NCI-H526 (cell line): ENCODE measurements at regions not wholly inside any gene's neighbourhood (a gene's known extent, or its start where the extent isn't known, plus 50 kb on each side); places are given as distances from the start of the nearest gene placed in this dataset.

Source experiments
- DNase-seq, 2 experiments: peaks; one replicate each; lab custom pipeline; 2025; lab: John Stamatoyannopoulos, UW

- peak; percentile 5 to 9 for DNase-seq
Observed at GRCh38 chr2:181305301-181306123, 151.7 kb upstream of the ITGA4 start.

GRCh38 chr2:181306785-181307184 is 150.4 kb upstream of the ITGA4 start:
- DNase-seq, result no peak

GRCh38 chr2:181307203-181307991 is 149.8 kb upstream of the ITGA4 start:
- DNase-seq, result no peak

- DNase-seq, result no peak
Observed at GRCh38 chr2:181308766-181309515, 148.2 kb upstream of the ITGA4 start.

DNA sequence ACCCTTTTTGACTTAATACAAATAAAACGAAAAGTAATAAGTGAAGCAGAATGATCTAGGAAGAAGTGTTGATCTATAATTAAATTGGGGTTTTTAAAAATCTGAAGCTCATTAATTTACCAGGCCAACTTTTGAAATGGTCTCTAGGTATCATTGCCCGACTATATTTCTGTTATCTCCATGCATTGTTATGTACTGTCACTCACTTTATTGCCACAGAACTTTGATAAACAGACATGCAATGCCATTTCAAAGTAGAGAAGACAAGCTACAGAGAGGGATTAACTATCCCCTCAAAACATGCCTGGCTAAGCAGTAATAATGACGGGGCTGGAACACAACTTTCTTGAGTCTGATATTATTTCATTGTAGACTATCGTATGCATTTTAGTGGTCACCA is 147.6 kb upstream of the ITGA4 start:
- no peak for DNase-seq

- no peak for DNase-seq
Observed at GRCh38 chr2:181310967-181311366, 146.2 kb upstream of the ITGA4 start.

GRCh38 chr2:181311837-181312236 is 145.3 kb upstream of the ITGA4 start:
- DNase-seq, result no peak

DNA sequence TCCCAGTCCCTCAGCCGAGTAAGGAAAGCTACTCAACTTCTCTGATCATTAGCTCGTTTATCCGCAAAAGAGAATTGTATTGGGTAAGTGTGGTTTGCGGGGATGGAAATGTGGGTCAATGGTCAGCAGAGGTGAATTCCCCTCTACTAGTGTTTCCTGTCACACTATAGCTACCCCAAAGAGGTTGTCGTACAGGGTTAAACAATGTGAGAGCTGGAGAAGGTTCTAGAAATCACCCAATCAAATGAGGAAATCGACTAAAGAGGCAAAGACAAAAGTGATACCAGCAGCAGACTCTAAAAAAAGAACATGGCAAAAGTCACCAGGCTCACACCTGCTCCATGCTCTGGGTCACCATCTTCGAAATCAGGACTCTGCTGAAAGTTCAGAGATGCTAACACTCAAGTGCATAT is 144.7 kb upstream of the ITGA4 start:
- no peak for DNase-seq

DNA sequence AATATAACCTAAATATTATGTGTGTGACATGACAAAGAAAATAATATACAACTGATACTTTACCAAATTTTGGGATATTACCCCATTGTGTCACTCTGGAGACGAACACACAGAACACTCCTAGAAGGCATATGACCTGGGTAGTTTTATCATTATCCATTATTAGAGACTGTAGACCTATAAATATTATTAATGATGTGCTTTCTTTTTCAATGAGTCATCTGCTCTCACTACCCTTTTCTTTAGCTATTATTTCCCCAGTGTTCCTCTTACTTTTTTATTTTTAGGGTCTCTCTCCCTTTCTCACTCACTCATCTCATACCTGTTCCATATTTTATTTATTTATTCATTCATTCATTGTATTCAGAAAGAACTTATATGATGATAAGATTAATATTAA is 143.3 kb upstream of the ITGA4 start:
- no peak for DNase-seq

DNA sequence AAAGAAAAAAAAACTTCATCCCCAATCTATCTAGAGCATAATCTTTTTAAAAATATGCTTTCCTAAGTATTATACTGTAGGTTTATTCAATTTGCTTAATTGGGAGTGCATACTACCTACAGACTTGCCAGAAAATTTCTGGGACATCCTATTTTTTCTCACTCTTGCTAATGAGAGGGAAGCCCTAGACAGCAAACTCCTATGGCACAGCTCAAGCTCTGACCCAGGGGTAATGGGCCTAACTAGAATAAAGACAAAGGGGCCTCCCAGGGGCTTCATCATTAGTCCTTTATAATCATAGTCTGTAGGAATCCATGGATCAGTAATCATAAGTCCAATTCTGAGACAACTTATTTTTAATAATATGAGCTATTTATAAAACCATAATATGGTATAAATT is 142.6 kb upstream of the ITGA4 start:
- DNase-seq, result no peak

DNA sequence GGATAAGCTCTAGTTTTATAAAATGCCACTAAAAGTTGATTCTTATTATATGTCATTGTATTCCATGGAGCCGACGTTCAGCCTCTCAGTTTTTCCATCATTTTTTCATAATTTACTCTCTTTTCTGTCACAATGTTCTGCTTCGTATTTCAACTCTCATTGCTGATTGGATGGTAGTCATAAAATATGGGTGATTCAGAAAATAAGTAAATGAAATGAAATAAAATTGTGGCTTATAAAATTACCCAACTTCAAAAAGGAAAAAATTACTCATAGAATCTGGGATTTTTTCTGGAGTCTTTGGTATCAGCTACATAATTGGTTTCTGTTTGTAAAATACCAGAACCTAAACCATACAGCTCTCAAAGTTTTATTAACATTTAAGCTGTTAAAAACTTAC is 139.7 kb upstream of the ITGA4 start:
- no peak for DNase-seq

GRCh38 chr2:181318504-181319280 is 138.5 kb upstream of the ITGA4 start:
- no peak for DNase-seq

DNA sequence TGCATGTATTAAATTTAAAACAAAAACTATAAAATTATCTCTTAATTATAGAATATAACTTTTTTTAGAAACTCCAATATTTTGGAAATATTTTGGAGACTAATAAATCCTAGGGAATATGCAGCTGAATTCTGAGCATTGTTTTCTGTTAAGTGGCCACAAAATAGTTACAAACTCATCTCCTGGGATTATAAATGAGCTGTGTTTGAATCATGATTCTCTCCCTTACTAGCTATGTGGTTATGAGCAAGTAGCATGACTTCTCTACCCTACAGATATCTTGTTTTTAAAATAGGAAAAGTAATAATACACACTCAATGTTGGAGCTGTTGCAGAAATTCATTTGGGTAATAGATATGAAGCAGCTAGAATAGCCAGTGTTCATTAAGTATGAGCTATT is 137.9 kb upstream of the ITGA4 start:
- DNase-seq, result no peak

DNA sequence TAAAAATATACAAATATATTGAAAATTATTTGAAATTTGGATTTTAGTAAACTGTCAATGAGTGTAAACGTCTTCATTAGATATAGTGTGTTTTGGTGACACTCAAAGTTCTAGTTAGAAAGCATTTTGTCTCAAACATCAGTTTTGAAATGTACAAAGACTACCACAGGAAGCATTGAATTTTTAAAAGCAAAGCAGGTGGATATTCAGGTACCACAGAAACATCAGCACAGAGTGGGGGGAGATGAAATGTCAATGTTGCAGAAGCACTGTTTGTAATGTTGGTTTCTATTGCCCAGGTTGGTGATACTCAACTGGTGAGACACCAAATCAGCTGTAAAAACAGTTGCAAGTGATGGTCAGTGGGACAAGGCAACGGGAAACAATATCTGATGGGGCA is 136.5 kb upstream of the ITGA4 start:
- no peak for DNase-seq

- DNase-seq, result no peak
Observed at GRCh38 chr2:181324912-181325311, 132.3 kb upstream of the ITGA4 start.

- DNase-seq, result no peak
Observed at GRCh38 chr2:181326661-181327060, 130.5 kb upstream of the ITGA4 start.

- no peak for DNase-seq
Observed at GRCh38 chr2:181330286-181330685, 126.9 kb upstream of the ITGA4 start.

- DNase-seq, result no peak
Observed at GRCh38 chr2:181332044-181332605, 125.1 kb upstream of the ITGA4 start.

DNA sequence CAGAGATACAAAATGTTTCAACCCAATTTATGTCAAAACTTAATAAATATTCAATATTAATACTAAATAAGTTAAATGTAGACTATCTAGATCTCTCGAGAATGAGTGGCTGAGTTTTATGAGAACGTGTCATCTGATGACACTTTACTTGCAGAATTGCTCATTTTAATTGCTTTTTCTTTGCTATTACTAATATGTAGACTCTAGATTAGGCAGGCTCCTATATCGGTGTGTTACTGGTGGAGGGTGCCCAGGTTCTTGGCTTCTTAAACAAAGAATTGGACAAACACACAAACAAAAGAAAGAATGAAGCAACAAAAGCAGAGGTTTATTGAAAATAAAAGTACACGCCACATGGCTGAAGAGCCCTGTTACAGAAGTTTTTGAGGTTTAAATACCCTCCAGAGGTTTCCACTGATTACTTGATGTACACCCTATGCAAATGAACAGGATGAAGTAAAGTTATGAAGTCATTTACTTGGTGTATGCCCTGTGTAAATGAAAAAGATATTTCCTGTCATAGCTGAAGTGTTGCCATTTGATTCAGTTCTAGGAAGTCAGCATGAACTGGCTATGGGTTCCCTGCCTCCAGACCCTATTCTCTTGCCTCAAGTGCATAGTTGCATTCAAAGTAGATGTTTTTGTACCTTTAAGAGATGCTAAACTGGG is 122.9 kb upstream of the ITGA4 start:
- no peak for DNase-seq

DNA sequence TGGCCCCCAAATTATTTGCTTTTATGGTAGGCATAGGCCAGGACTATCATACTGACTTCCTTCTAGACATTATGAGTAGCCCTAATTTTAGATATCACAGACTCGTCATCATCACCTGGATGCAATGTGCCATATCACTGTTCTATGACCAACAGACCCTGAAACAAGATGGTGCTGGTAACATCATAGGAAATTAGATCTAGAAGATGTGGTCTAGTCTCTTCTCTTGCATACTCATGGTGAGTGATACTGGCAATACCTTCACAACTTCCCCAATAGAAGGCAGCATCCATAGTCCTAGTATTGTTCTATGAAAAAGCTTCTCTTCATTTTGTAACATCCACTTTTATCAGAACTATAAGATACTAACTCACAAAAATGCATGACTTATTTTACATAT is 116.3 kb upstream of the ITGA4 start:
- no peak for DNase-seq
